ENCODE measurements at regions not wholly inside any gene's neighbourhood (a gene's known extent, or its start where the extent isn't known, plus 50 kb on each side); places are given as distances from the start of the nearest gene placed in this dataset.

DNA sequence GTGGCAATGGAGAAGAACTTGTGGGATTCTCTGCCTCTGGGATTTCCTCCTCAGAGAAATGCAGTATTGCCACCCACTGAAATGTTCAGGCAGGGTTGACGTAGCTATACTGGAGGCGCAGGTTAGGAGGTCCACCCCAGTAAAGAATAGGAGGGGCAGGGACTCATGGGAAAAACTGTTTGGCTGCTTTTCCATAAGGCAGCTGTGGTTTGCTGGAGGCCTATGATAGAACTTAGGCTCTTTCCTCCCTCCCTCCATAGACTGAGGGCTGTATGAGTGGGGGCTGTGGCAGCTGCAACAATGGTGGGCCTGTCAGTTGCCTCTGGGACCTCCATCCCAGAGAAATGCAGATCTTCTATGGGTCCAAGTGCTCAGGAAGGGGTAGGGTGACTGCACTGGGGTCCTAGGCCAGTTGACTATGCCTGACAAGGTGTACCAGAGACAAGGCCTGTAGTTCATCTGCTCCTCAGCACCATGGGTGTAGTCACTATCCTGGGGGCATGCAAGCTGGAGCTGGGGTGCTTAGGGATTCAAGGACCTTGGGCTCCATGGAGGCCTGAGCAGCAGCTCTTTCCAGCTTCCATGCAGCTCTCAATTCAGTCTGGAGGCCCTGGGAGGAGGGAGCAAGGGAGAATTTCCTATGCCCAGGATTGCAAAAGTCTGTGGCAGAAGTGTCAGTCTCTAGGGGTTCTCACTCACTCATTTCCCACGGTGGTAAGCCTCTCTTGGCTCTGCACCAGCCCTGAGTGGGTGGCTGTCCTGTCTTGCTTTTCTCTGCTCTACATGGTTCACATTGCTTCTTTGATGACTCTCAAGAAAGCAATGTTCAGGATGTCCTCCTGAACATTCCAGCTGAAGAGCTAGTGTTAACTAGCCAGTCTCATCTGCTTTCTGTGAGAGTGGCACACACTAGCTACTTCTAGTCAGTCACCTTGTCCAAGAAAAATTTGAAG lies 353.0 kb downstream of the IDS start:
- DNase-seq, result peak; percentile 17

DNA sequence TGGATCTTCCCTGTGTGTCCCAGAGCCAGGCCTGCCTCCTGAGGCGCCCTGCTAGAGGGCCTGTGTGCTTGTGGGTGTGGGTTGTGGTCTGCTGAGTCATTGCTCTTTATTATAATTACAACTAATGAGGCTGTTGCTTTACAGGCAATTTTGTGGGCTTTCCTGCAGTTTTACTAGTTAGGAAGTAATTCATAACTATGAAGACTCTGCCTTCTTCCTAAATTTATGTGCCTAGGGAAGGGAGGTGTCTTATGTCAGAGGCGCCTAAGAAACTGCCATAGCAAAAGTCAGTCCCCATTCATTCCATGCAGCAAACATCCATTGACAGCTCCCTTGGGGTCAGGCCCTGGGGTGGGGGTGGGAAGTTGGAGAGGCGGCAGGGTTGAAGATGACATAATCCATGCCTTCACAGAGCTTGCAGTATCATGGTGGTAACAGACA lies 359.2 kb downstream of the IDS start:
- no peak for DNase-seq

DNA sequence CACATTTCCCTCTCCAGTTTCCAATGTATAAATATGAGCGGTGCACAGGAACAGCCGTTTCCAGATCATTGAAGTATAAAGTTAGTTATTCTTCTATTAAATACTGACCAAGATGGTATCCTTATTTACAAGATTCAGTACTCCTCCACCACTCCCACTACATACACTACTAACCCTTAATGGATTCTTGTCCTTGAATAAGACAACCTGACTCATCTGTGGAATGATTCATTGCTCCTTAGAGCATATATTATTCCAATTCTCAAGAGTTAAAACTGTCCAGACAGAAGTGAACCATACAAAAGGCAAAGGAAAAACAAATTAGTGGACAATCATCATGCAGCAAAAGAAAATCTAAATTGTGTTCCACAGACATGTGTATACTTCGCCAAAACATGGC lies 373.3 kb downstream of the IDS start:
- DNase-seq, result peak; percentile 68

DNA sequence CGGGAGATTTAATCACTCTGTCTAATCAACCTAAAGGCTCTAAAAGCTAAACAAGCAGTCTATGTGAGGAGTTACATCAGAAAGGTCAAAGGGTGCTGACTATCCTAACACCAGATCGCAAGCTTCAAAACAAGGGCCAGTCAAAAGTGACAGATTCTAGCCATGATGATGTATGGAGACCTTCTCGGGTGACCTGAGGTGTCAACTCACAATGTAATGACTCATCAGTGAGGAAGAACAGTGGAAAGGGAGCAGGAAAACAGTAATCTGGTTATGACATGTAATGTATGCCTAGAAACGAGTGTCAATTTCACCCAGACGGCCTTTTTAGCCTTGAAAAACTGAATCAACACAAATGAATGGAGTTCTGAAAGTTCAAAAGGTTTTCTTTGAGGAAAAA lies 375.3 kb downstream of the IDS start:
- DNase-seq, result no peak

DNA sequence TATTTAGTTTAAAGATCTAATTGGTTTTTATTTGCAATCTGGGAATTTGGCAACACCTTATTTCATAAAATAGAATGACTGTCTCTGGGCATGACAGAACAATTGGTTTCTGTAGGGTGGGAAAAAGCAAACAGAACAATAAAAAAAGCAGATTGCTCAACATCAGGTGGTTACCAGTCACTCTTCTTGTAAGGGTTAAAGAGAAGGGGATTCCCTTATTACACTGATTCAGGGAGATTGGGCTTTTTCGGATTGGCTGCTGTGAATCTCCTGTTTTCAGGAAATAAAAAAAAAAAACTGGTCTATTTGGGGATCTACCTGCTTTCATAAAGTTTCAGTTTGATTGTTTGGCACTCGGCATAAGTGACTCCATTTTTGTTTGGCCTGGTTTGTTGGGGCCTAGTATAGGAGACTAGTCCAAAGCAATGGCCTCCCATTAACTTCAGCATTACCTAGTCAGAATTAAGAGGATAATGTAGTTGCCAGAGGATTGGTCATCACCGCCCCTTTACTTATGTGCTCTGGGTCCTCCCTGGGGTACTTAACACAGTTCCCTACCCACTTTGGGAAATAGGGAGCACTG lies 380.5 kb downstream of the IDS start:
- no peak for DNase-seq

DNA sequence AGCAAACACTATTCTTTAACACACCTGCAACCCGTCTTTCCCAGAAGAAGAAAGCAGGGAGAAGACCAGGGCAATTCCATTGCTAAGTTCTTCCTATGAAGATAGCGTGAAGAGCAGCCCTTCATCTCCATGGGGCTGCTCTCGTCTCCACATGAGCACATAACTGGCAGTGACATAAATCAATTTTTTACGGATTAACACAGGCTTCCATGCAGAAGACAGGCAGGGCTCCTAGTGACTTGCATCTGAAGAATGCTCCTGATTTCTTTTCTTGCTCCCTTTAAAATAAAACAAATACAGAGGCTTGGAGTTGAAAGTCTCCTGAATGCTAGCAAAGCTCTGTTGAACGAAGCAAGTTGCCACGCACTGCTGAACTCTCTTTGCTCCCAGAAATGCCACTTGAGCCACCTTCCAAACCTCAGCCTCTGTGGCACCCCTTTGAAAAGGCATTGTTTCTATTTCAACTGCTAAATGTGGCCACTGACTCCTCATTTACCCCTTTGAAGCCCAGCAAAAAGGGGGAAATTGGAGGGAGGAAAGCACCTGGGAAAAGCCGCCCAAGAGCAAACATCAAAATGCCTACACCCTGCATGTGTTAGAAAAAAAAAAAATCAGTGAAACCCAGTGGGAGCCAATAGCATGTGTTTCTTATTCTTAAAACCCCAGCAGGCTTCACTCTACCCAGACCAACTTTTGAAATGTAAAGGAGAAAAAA lies 383.7 kb downstream of the IDS start:
- no peak for DNase-seq

DNA sequence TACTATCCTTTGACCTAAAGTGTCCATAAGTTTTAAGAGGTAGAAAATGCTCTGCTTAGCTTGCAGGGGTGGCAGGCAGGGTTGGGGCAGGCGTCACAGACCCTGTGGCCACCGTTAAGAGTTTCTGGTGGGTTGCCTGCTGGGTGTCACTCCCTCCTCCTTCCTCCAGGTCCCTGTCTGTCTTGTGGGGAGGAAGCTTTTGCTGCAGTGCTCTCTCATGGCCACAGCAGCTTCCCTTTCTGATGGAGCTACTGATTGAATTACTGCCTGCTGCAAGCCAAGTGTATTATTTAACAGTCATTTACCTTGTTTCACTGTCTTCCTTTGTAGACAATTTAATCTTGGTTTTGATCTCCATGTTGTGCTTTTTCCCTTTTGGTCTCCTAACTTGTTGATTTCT lies 384.6 kb downstream of the IDS start:
- DNase-seq, result no peak

DNA sequence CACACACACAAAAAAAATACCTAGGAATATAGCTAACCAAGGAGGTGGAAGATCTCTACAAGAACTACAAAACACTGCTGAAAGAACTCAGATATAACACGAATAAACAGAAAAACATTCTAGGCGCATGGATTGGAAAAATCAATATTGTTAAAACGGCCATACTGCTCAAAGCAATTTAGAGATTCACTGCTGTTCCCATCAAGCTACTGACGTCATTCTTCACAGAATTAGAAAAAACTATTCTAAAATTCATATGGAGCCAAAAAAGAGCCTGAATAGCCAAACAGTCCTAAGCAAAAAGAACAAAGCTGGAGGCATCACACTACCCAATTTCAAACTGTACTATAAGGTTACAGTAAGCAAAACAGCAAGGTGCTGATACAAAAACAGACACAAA lies 390.2 kb downstream of the IDS start:
- DNase-seq, result no peak

DNA sequence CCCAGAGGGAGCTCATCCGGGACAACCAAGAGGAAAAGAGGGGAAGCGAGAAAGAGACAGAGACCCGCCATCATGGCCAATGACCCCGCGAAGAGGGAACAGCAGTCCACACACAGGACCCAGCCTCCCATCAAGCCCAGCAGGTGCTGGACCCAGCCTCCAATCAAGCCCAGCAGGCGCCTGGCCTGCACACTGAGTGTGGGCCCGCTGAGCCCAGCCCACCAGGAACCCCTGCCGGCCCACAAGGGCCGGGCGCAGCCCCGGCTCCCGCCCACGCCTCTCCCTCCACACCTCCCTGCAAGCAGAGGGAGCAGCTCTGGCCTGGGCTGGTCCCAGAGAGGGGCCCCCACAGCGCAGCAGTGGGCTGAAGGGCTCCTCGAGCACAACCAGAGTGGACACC lies 391.1 kb downstream of the IDS start:
- DNase-seq, result no peak

DNA sequence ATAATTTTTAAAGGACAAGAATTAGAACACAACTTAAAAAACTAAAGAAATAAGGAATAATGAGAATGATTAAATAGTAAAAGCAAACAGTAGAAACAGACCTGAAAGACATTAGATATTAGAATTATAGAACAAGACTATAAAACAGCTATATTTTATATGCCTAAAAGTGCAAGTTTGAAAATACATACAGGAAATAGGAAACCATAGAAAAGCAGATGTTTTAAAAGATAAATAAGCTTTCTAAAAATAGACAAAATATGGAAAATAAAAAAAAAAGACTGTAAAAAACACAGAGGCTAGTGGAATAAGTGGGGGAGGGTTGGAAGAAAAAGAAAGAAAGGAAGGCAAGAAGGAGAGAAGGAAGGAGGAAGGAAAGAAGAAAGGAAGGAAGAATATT lies 407.3 kb downstream of the IDS start:
- no peak for DNase-seq

DNA sequence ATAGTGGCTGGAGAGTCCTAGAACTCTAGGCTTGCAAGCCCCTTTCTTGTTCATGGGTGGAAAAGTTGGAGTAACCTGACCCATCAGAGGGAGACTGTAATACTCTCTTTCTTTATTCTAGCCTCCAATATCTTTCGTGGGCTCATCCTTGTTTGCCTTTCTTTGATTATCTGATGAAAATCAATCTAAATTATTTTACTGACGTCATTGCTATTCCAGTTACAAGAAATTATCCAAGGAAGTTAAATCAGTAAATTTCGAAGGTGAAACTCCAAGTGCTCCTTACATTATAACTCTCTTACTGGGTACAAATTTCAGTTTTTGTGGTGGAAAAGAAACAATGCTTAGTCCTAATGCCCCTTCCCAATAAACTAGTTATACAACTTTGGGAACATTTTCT lies 412.9 kb downstream of the IDS start:
- no peak for DNase-seq

DNA sequence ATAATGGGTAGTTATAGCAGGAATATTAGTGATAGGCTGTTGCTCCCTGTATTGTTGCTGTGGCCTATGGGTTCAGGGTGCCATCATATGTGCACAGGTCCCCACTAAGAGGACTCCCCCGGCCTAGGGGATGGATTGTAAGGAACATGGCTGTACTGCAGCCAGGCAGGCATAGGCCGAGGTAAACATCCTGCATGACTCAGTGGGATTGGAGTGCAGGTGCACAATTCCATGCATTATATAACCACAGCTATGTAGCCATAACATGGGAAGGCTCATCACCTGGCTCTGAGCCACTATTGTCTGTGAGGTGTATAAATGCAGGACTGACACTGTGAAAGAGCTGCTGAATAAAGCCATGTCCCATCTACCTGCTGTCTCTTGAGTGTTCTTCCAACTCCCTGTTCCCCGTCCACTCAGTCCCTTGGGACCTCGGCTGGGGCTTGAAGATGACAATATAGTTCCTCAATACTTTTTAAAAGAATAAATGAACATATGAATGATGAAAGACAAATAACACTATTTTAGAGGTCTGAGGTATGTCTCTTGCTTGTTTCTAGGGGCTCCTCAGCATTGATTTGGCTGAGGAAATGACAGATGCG lies 425.2 kb downstream of the IDS start:
- DNase-seq, result no peak

DNA sequence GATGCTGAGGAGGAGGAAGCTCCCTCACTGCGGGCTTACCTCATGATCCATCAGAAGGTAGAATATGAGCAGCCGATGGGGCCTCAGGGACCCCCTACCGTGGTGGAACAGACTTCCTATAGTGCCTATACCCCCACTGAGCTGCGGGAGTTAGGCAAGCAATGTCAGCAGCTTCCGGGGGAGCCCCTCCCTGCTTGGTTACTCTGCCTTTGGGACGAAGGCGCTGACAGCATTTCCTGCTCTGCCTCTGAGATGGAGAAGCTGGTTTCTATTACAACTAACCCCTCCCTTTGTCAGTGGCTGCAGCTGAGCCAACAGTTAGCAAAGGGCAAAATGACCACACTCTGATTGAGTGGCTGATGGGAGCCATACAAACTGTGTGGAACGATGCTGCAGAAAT lies 430.7 kb downstream of the IDS start:
- DNase-seq, result no peak

DNA sequence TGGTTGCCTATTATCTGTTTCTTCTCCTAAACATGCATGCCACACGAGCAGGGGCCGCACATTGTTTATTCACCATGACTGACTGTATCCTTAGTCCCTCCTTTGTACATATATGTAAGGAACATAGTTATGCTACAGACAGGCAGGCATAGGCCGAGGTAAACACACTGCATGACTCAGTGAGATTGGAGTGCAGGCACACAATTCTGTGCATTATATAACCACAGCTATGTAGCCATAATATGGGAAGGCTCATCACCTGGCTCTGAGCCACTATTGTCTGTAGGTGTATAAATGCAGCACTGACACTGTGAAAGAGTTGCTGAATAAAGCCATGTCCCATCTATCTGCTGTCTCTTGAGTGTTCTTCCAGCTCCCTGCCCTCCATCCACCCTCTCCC lies 431.6 kb downstream of the IDS start:
- no peak for DNase-seq

DNA sequence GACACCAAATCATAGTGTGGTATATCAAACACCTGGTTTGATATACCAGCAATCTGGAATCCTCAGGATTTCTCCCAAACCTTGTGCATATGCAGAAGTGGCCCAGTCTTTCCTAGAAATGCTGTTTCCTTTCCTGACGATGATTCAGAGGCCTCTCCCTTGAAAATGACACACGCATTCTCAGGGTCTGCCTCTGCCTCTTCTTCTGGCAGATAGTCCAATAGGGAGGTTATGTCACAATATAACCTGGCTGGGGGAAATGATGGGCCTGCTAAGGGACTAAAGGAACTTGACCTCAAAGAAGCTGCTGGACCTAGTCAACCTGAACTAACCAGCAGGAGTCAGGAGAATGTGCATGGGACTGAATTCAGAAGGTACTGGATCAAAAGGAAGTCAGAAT lies 435.2 kb downstream of the IDS start:
- no peak for DNase-seq

DNA sequence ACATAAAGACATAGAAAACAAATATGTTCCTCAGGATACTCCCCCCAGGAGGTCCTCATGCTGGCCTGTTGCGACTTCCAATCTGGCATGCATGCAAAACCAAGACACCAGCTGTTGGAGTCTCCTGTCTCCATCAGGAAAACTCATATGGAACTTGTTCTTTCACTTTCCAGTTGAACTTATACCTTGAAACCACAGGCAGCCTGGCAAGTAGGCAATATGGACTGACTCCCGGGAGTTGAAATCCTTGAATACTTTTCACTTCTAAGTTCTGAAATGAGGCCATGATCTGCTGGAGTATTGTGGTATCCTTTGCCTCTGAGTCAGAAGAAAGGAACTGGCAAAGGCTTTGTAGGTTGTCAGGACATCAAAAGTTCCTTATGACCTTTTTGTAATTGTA lies 444.2 kb downstream of the IDS start:
- DNase-seq, result no peak
